H1 (cell line): ENCODE measurements at regions not wholly inside any gene's neighbourhood (a gene's known extent, or its start where the extent isn't known, plus 50 kb on each side); places are given as distances from the start of the nearest gene placed in this dataset.

Experiments used
- CTCF ChIA-PET: fragments of 300-600 bp; sonication (Branson Sonifier 250); formaldehyde crosslinking; loops from one replicate; lab custom pipeline; 2021; ENCODE audit not compliant: partially characterized antibody; lab: Charles Lee
- POLR2A ChIA-PET: fragments of 300-600 bp; sonication (Branson Sonifier 250); formaldehyde crosslinking; loops from one replicate; lab custom pipeline; 2021; ENCODE audit warnings: inconsistent platforms; ENCODE audit not compliant: partially characterized antibody; lab: Charles Lee
- DNase-seq, 2 experiments: peaks; one replicate each; pipeline versions ENCODE4 v3.0.0 to v3.0.0-alpha.2; 2010 to 2022; ENCODE audit warnings: low spot score in 2 of 2, low read depth in 1 of 2, mixed read lengths in 1 of 2
- FAIRE-seq: peaks from 2 replicates; lab custom pipeline; 2011; peaks lifted over from hg19 to GRCh38; lab: Jason Lieb, UNC
- H2AFZ ChIP-seq: 2 replicates; pipeline ENCODE4 v1.8.1; 2012; ENCODE audit warnings: low read length, inconsistent platforms
- H2AK5ac ChIP-seq: 2 replicates; pipeline ENCODE4 v1.6.1; 2013; ENCODE audit warnings: low read depth, low read length
- H2BK120ac ChIP-seq: replicated peaks from 2 replicates; pipeline ENCODE3; 2013; ENCODE audit warnings: low read depth, low read length, inconsistent platforms
- H2BK12ac ChIP-seq: 2 replicates; pipeline ENCODE4 v1.6.1; 2013; ENCODE audit warnings: low read depth, low read length
- H2BK15ac ChIP-seq: 2 replicates; pipeline ENCODE4 v1.6.1; 2013; ENCODE audit warnings: low read length
- H2BK20ac ChIP-seq: 2 replicates; pipeline ENCODE4 v1.6.1; 2013; ENCODE audit warnings: low read length
- H2BK5ac ChIP-seq: 2 replicates; pipeline ENCODE4 v1.6.1; 2013; ENCODE audit warnings: low read depth, low read length
- H3K14ac ChIP-seq: 2 replicates; pipeline ENCODE4 v1.6.1; 2013; ENCODE audit warnings: inconsistent platforms; ENCODE audit not compliant: insufficient read length
- H3K18ac ChIP-seq: 2 replicates; pipeline ENCODE4 v1.6.1; 2013; ENCODE audit warnings: low read length; ENCODE audit errors: extremely low read depth
- H3K23ac ChIP-seq: 2 replicates; pipeline ENCODE4 v1.6.1; 2013; ENCODE audit warnings: inconsistent platforms; ENCODE audit not compliant: insufficient read length
- H3K23me2 ChIP-seq: 2 replicates; pipeline ENCODE4 v1.6.1; 2013; ENCODE audit warnings: low read depth, low read length
- H3K27ac ChIP-seq: 2 replicates; pipeline ENCODE4 v1.6.1; 2011; ENCODE audit warnings: low read depth, low read length, inconsistent platforms
- H3K27me3 ChIP-seq, 4 experiments: replicated peaks in 1 of 4; 1 replicate in 1 of 4; 2 replicates in 3 of 4; pipeline versions ENCODE4 v1.6.1 to v1.8.1; 2011 to 2013; ENCODE audit warnings: low read length in 3 of 4, mild to moderate bottlenecking in 3 of 4, inconsistent platforms in 2 of 4, mixed read lengths in 2 of 4, moderate library complexity in 1 of 4; ENCODE audit not compliant: control insufficient read depth in 3 of 4, insufficient read depth in 3 of 4; ENCODE audit errors: extremely low read depth in 1 of 4
- H3K36me3 ChIP-seq, 4 experiments: 2 replicates each; pipeline versions ENCODE4 v1.6.1 to v1.8.1; 2011 to 2013; ENCODE audit warnings: mild to moderate bottlenecking in 4 of 4, low read length in 3 of 4, moderate library complexity in 2 of 4, control low read depth in 1 of 4, inconsistent platforms in 1 of 4; ENCODE audit not compliant: insufficient read depth in 4 of 4, control insufficient read depth in 2 of 4
- H3K4ac ChIP-seq: replicated peaks from 2 replicates; pipeline ENCODE3; 2013; ENCODE audit warnings: low read length, low read depth, mixed read lengths, inconsistent platforms; ENCODE audit not compliant: insufficient read length
- H3K4me1 ChIP-seq, 4 experiments: replicated peaks in 1 of 4; 1 replicate in 1 of 4; 2 replicates in 3 of 4; pipeline versions ENCODE4 v1.6.1 to v1.8.1; 2011 to 2013; ENCODE audit warnings: low read length in 3 of 4, inconsistent platforms in 2 of 4, mixed read lengths in 1 of 4; ENCODE audit not compliant: insufficient read depth in 4 of 4, control insufficient read depth in 3 of 4
- H3K4me2 ChIP-seq, 2 experiments: 2 replicates each; pipeline versions ENCODE4 v1.6.1 to v1.8.1; 2011 to 2013; ENCODE audit warnings: low read depth in 2 of 2, low read length in 2 of 2, control low read depth in 1 of 2, inconsistent platforms in 1 of 2, mild to moderate bottlenecking in 1 of 2; ENCODE audit not compliant: insufficient read depth in 1 of 2
- H3K4me3 ChIP-seq, 4 experiments: fragments of 200-600, 300-600 bp in 1 of 4; sonication (generic), shearing (Covaris generic), sonication (Bioruptor Twin) in 1 of 4; 2 replicates each; pipeline versions ENCODE4 v1.5.1 to v1.8.1; 2011 to 2016; ENCODE audit warnings: low read length in 4 of 4, low read depth in 3 of 4, control low read depth in 2 of 4, inconsistent platforms in 2 of 4, mild to moderate bottlenecking in 2 of 4, mixed read lengths in 1 of 4, moderate library complexity in 1 of 4; ENCODE audit not compliant: insufficient read depth in 2 of 4; ENCODE audit errors: extremely low read depth in 1 of 4
- H3K56ac ChIP-seq: replicated peaks from 2 replicates; pipeline ENCODE3; 2013; ENCODE audit warnings: low read depth, mild to moderate bottlenecking, mixed read lengths, low read length, inconsistent platforms; ENCODE audit not compliant: insufficient read length
- H3K79me1 ChIP-seq: 2 replicates; pipeline ENCODE4 v1.6.1; 2013; ENCODE audit warnings: low read depth, low read length, control low read depth
- H3K79me2 ChIP-seq, 2 experiments: 2 replicates each; pipeline versions ENCODE4 v1.6.1 to v1.8.1; 2012 to 2013; ENCODE audit warnings: low read length in 2 of 2, mild to moderate bottlenecking in 2 of 2, inconsistent platforms in 1 of 2; ENCODE audit not compliant: insufficient read depth in 2 of 2, control insufficient read depth in 1 of 2
- H3K9ac ChIP-seq, 4 experiments: replicated peaks in 1 of 4; 1 replicate in 1 of 4; 2 replicates in 3 of 4; pipeline versions ENCODE4 v1.6.1 to v1.8.1; 2011 to 2013; ENCODE audit warnings: low read depth in 3 of 4, low read length in 3 of 4, control low read depth in 2 of 4, mild to moderate bottlenecking in 2 of 4, moderate library complexity in 2 of 4, inconsistent platforms in 1 of 4; ENCODE audit errors: extremely low read depth in 1 of 4
- H3K9me3 ChIP-seq, 2 experiments: 2 replicates each; pipeline versions ENCODE4 v1.6.1 to v1.8.1; 2012 to 2013; ENCODE audit warnings: mild to moderate bottlenecking in 2 of 2, moderate library complexity in 2 of 2, control low read depth in 1 of 2, inconsistent platforms in 1 of 2, low read depth in 1 of 2, low read length in 1 of 2, mixed read lengths in 1 of 2; ENCODE audit not compliant: insufficient read depth in 2 of 2
- H4K20me1 ChIP-seq, 2 experiments: replicated peaks in 1 of 2; 2 replicates each; pipeline versions ENCODE3 to v1.8.1; 2011 to 2013; ENCODE audit warnings: inconsistent platforms in 2 of 2, low read length in 2 of 2, mild to moderate bottlenecking in 1 of 2; ENCODE audit not compliant: insufficient read depth in 2 of 2, control insufficient read depth in 1 of 2
- H4K5ac ChIP-seq: 2 replicates; pipeline ENCODE4 v1.6.1; 2013; ENCODE audit warnings: low read length, low read depth, mixed read lengths, inconsistent platforms; ENCODE audit not compliant: insufficient read length
- H4K8ac ChIP-seq: 2 replicates; pipeline ENCODE4 v1.8.0; 2013; ENCODE audit warnings: mild to moderate bottlenecking, moderate library complexity, low read length, inconsistent platforms; ENCODE audit not compliant: insufficient read depth; ENCODE audit errors: extremely low read depth
- H4K91ac ChIP-seq: replicated peaks from 2 replicates; pipeline ENCODE3; 2013; ENCODE audit warnings: low read length, mixed read lengths, inconsistent platforms; ENCODE audit not compliant: insufficient read length
- FOSL1 ChIP-seq: IDR thresholded peaks from 2 replicates; pipeline ENCODE4 v1.6.1; 2011; ENCODE audit warnings: mild to moderate bottlenecking, low read depth, low read length, moderate library complexity; ENCODE audit not compliant: insufficient read depth
- SAP30 ChIP-seq: fragments of 300-600 bp; sonication (generic); IDR thresholded peaks from 2 replicates; pipeline ENCODE4 v1.7.1; 2012; ENCODE audit warnings: low read length, moderate library complexity, mild to moderate bottlenecking, inconsistent platforms; ENCODE audit not compliant: insufficient read depth, insufficient replicate concordance
- WGBS, 2 experiments: shearing (Covaris generic) in 1 of 2; methylation state at CpG; one replicate each; pipeline versions ENCODE4 v1.1.6 to v1.1.7; 2013 to 2015; ENCODE audit warnings: low lambda C conversion rate in 2 of 2, mixed read lengths in 2 of 2, inconsistent platforms in 1 of 2, low coverage in 1 of 2, missing lambda C conversion rate in 1 of 2; ENCODE audit not compliant: insufficient replicate concordance in 2 of 2, insufficient coverage in 1 of 2, insufficient read length in 1 of 2; ENCODE audit errors: extremely low coverage in 1 of 2, missing lambda C conversion rate in 1 of 2; 5-methylcytosine and 5-hydroxymethylcytosine counted together

- no peak overlapping the region for H2AK5ac ChIP-seq
- 61% methylated on average over 1 of the region's 1 CpG; no CpG with 5 or more reads in 1 of the 2 experiments for WGBS, 2 experiments
- no peak overlapping the region for H3K56ac ChIP-seq
- H3K4ac ChIP-seq, result no peak overlapping the region
- no peak overlapping the region for H2AFZ ChIP-seq
- H3K23me2 ChIP-seq, result no peaks in the 10 kb centered on the region
- H3K23ac ChIP-seq, result no peak overlapping the region
- H3K79me1 ChIP-seq, result no peaks in the 10 kb centered on the region
- H3K14ac ChIP-seq, result no peak overlapping the region
- no peak overlapping the region for H3K4me3 ChIP-seq
- no peak overlapping the region for H4K8ac ChIP-seq
- FAIRE-seq, result no peak
- 0 out of 8 replicates have a peak, but pooled peaks cover 0 to 3% (median 0%) of the 10 kb centered on the region in 4 experiments for H3K36me3 ChIP-seq
- no peak overlapping the region for H2BK20ac ChIP-seq
- no peak overlapping the region for H2BK5ac ChIP-seq
- H3K9ac ChIP-seq, result no peak overlapping the region
- no peaks in the 10 kb centered on the region for H3K4me1 ChIP-seq
- peaks cover 12% of the 10 kb centered on the region in 2 experiments for H3K9me3 ChIP-seq
- ChIA-PET CTCF (no interaction called here), POLR2A (no interaction called here)
- H2BK15ac ChIP-seq, result no peak overlapping the region
- H2BK12ac ChIP-seq, result no peak overlapping the region
- no peak overlapping the region for H3K18ac ChIP-seq
- no peaks in the 10 kb centered on the region for H3K27me3 ChIP-seq
- no peak for DNase-seq
- H4K5ac ChIP-seq, result no peak overlapping the region
- H2BK120ac ChIP-seq, result no peak overlapping the region
- no peaks in the 10 kb centered on the region for H4K20me1 ChIP-seq
- H3K27ac ChIP-seq, result no peak overlapping the region
- no peak overlapping the region for H3K4me2 ChIP-seq
- no peaks in the 10 kb centered on the region for H3K79me2 ChIP-seq
- no peak overlapping the region for H4K91ac ChIP-seq
- TF ChIP-seq SAP30 (no peak), FOSL1 (no peak)
Observed at GRCh38 chr2:189318761-189319160, 122.5 kb upstream of the WDR75 start.
